DMS153 treated with DMSO at 0.1 percent for 48 hours (cell line): ENCODE measurements at regions not wholly inside any gene's neighbourhood (a gene's known extent, or its start where the extent isn't known, plus 50 kb on each side); places are given as distances from the start of the nearest gene placed in this dataset.
"Not testable (repeated sequence)": the region's sequence is repeated elsewhere in the genome, so short reads cannot be mapped to it uniquely, and the experiment has no call there.

Experiments
- DNase-seq: peaks from one replicate; lab custom pipeline; 2025; ENCODE audit not compliant: unreplicated experiment; lab: John Stamatoyannopoulos, UW

- DNase-seq = no peak
Observed at GRCh38 chr4:181897935-181898334, 345.3 kb upstream of the TENM3 start.

- DNase-seq = not testable (repeated sequence)
Observed at GRCh38 chr4:181902404-181902803, 340.8 kb upstream of the TENM3 start.

- DNase-seq = no peak
Observed at GRCh38 chr4:181905708-181906107, 337.5 kb upstream of the TENM3 start.

GRCh38 chr4:181908168-181908567 lies 335.0 kb upstream of the TENM3 start:
- no peak for DNase-seq

GRCh38 chr4:181909368-181909767 lies 333.8 kb upstream of the TENM3 start:
- no peak for DNase-seq

- no peak for DNase-seq
Observed at GRCh38 chr4:181911420-181911819, 331.8 kb upstream of the TENM3 start.

GRCh38 chr4:181933471-181933870 lies 309.7 kb upstream of the TENM3 start:
- no peak for DNase-seq

- DNase-seq = no peak
Observed at GRCh38 chr4:181938631-181939030, 304.6 kb upstream of the TENM3 start.

- DNase-seq = no peak
Observed at GRCh38 chr4:181939199-181939945, 303.8 kb upstream of the TENM3 start.

- peak; percentile 88 for DNase-seq
Observed at GRCh38 chr4:181944527-181944926, 298.7 kb upstream of the TENM3 start.

- DNase-seq = peak; percentile 80
Observed at GRCh38 chr4:181946902-181947301, 296.3 kb upstream of the TENM3 start.

- no peak for DNase-seq
Observed at GRCh38 chr4:181948839-181949382, 294.3 kb upstream of the TENM3 start.

- DNase-seq = no peak
Observed at GRCh38 chr4:181949704-181950312, 293.4 kb upstream of the TENM3 start.

GRCh38 chr4:181950372-181951127 lies 292.7 kb upstream of the TENM3 start:
- DNase-seq = no peak

- DNase-seq = no peak
Observed at GRCh38 chr4:181951265-181951664, 291.9 kb upstream of the TENM3 start.

- no peak for DNase-seq
Observed at GRCh38 chr4:181952478-181952877, 290.7 kb upstream of the TENM3 start.

GRCh38 chr4:181956512-181956911 lies 286.7 kb upstream of the TENM3 start:
- no peak for DNase-seq

- DNase-seq = no peak
Observed at GRCh38 chr4:181957088-181957487, 286.1 kb upstream of the TENM3 start.

GRCh38 chr4:181958446-181958845 lies 284.8 kb upstream of the TENM3 start:
- DNase-seq = no peak

- DNase-seq = no peak
Observed at GRCh38 chr4:181959121-181959520, 284.1 kb upstream of the TENM3 start.

GRCh38 chr4:181960384-181960783 lies 282.8 kb upstream of the TENM3 start:
- DNase-seq = no peak

- DNase-seq = no peak
Observed at GRCh38 chr4:181962321-181962720, 280.9 kb upstream of the TENM3 start.
